Forelimb muscle (tissue), 1 donor: ENCODE measurements at regions not wholly inside any gene's neighbourhood (a gene's known extent, or its start where the extent isn't known, plus 50 kb on each side); places are given as distances from the start of the nearest gene placed in this dataset.

ENCODE experiments used
- DNase-seq: peaks from one replicate; pipeline ENCODE4 v3.0.0-alpha.2; 2013; ENCODE audit warnings: low read depth

GRCh38 chr16:62989480-62989879 lies 953.2 kb upstream of the CDH8 start:
- no peak for DNase-seq

GRCh38 chr16:62985722-62986121 lies 949.5 kb upstream of the CDH8 start:
- no peak for DNase-seq

DNA sequence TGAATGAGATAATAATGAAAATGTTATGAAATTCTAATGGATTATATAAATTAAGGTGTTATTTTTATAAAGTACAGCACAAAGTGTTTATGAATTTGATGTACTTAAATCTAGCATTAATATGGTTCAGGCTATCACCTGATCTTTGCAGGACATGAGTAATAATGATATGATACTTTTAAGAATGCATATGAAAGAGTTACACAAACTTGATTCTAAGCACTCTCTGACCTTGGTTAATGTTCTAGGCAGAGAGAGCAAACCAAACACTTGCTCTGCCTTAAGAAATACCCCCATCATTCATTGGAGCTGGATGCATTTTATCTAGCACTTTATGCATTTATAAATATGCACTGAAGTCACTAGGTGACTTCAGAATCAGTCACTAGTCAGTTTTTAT lies 942.2 kb upstream of the CDH8 start:
- DNase-seq, result no peak

DNA sequence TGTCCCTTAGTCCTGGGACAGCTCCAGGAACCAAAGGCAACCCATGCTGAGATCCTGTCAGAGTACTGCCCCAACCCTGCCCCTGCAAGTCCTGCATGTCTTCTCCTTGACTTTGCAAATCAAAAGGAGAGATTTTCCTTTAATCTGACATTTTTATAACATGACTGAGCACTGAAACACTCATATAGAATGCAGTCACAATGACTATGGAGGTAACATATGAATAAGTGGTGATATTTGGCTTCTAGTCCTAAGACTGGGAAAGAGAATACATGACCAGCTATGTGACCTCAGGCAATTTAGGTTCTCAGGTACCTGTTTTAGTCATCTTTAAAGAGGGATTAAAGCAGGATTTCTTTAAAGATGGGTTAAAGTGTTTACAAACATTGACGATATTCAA lies 941.6 kb upstream of the CDH8 start:
- DNase-seq, result no peak

GRCh38 chr16:62974424-62974823 lies 938.2 kb upstream of the CDH8 start:
- no peak for DNase-seq

GRCh38 chr16:62970851-62971250 lies 934.6 kb upstream of the CDH8 start:
- DNase-seq, result no peak

- DNase-seq, result no peak
These were observed 933.6 kb upstream of the CDH8 start for GRCh38 chr16:62969711-62970318.

DNA sequence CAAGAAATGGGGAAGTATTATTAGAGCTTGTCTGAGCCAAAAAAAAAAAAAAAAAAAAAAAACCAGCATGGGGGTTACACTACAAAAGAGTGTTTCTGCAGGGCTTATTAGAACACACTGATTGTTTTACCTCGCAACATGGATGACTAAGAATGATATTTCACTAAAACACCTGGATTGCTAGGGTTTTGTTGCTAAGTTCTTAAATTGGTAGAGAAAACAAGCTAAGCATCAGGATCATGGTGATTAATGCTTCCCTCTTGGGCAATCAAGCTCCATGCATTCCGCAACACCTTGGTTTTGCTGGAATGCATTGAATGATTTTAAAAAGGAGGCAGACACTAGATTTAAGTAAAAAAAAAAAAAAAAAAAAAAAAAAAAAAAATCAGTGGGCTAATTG lies 931.4 kb upstream of the CDH8 start:
- DNase-seq, result no peak

DNA sequence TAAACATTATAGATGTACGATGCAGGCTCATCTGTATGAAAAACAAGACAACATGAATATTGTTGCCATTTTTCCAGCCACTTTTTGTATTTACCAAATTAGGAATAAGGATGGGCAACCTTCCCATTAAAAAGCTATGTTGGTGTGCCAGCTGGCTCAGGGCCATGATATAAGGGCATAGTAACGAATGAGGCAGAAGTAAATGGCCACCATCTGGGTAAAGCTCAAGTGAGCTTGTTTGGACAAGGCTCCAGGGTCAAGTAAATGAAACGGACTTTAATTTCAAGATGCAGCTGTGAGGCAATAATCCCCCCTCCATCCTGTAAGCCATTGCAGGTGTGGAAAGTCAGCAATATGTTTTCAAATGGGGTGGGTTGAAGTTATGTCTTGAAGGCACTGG lies 930.9 kb upstream of the CDH8 start:
- no peak for DNase-seq

DNA sequence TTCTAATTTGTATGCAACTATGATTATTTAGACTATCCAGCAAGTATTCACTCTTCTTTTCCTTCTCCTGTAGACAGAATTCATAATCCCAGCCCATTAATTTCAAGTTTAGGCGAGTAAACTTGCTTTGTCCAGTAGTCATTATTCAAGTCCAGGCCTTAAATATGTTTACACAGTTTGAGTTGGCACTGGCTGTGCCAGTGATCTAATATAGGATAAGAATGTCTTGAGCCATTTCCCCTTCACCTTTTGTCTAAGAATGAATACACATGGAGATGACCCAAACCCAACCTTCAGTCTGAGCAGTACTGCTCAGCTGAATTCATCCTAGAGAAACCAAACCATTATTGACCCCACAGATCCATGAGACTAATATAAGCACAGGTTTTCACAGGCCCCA lies 930.4 kb upstream of the CDH8 start:
- no peak for DNase-seq

DNA sequence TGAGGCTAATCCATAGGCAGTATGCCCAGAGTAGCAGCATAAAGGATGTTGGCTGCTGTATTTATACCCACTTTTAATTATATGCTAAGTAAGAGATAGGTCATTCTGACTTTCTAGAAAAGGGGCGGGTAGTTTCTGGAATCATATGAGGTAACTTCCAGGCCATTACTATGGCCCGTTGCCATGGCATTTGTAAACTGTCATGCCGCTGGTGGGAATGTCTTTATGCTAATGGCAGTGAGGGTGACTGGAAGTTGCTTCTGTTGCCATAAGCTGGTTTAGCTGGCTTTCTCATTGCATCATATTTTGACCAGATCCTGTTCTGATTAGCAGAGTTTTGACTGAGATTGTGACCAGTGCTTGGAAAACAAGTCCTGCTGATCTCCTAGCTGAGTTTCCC lies 929.6 kb upstream of the CDH8 start:
- no peak for DNase-seq

GRCh38 chr16:62963846-62964245 lies 927.6 kb upstream of the CDH8 start:
- no peak for DNase-seq

DNA sequence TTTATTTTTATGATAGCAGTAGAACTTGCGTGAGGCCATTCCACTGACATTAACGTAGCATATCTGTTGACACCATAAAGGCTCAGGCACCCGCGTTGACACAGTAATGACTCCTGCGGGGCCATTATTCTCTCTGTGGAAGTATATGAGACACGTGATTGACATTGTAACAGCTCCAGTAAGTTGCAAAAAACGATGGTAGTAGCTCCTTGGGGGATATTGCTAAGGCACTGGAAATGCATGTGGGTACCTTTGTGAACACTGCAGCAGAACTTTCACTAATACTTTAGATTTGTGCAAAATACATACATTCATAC lies 918.8 kb upstream of the CDH8 start:
- no peak for DNase-seq

GRCh38 chr16:62954144-62955032 lies 918.1 kb upstream of the CDH8 start:
- no peak for DNase-seq

DNA sequence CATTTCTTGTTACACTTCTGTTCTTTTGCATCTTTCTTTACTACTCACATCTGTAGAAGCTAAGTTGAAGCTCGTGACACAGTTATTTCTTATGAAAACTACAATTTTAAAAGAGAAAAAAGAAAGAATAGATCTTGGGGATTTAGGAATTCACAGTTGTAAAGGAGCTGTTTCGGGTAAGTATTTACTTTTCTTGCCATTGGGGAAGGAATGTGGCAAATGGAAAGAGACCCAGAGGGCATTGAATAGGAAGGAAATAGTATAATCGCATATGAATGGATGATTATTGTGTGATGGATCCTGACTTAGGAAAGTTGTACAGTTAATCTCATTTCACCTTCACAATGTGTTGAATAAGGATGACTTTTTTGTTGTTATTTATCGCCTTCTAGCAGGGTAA lies 914.1 kb upstream of the CDH8 start:
- DNase-seq, result no peak

DNA sequence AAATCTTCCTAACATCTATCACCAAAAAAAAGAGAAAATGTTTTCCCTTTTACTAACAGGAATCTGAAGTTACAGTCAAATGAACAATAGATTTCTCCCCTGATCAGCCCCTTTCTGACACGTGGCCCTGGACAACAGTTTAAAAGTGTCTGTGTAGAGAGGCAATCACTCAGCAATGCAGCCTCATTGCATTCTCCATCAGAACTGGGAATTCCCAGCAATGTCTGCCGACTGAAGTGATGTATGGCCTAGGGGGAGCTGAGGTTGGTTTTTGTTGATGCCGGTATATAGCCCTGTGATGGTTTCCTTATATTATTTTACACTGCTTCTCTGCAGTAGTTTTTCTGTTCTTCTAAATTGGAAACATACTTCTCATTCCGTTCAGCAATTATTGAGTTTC lies 904.3 kb upstream of the CDH8 start:
- DNase-seq, result no peak

- no peak for DNase-seq
These were observed 903.4 kb upstream of the CDH8 start for GRCh38 chr16:62939687-62940086.

- DNase-seq, result no peak
These were observed 897.7 kb upstream of the CDH8 start for GRCh38 chr16:62933929-62934328.

- DNase-seq, result no peak
These were observed 893.4 kb upstream of the CDH8 start for GRCh38 chr16:62929593-62929992.

- no peak for DNase-seq
These were observed 890.9 kb upstream of the CDH8 start for GRCh38 chr16:62927122-62927521.

DNA sequence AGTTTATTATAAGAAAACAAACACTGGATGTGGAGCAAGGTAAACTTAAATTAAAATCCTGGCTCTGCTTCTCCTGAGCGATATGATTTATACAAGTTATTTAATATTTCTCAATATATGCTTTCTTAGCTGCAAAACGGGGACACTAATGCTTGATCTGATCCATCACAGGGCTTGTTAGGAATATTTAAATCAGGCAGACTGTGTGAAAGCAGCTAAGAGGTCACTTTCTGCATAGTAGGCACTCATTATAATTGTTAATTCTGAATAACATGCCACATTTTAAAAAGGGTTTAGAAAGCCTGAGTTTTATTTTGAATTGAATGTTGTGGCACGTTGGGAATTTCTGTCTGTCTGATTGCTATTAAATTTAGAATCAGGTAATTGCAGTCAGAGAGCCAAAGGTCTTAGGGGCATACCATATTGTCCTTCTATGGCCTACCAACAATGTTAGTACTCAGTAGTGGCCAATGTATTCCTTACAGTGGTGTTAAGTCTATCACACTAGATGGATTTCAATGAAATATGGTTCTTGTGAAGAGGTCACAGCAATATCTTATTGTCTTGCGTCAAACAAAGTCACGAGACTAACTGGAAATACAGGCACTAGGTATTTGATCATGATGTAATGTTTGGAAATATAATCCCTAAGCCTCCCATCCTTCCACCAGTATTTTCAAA lies 890.0 kb upstream of the CDH8 start:
- no peak for DNase-seq

GRCh38 chr16:62921904-62922303 lies 885.7 kb upstream of the CDH8 start:
- no peak for DNase-seq

- no peak for DNase-seq
These were observed 877.7 kb upstream of the CDH8 start for GRCh38 chr16:62913924-62914323.
